AG09319 (cell line): ENCODE measurements at regions not wholly inside any gene's neighbourhood (a gene's known extent, or its start where the extent isn't known, plus 50 kb on each side); places are given as distances from the start of the nearest gene placed in this dataset.

Source experiments
- DNase-seq: peaks from one replicate; pipeline ENCODE4 v3.0.0-alpha.2; 2010; ENCODE audit warnings: low read depth; ENCODE audit errors: extremely low read depth
- TF ChIP-seq, protein P1 (sequence below): IDR thresholded peaks from 2 replicates; pipeline ENCODE4 v1.5.1; 2011; ENCODE audit warnings: low read depth, mild to moderate bottlenecking, inconsistent platforms, low read length, moderate library complexity

DNA sequence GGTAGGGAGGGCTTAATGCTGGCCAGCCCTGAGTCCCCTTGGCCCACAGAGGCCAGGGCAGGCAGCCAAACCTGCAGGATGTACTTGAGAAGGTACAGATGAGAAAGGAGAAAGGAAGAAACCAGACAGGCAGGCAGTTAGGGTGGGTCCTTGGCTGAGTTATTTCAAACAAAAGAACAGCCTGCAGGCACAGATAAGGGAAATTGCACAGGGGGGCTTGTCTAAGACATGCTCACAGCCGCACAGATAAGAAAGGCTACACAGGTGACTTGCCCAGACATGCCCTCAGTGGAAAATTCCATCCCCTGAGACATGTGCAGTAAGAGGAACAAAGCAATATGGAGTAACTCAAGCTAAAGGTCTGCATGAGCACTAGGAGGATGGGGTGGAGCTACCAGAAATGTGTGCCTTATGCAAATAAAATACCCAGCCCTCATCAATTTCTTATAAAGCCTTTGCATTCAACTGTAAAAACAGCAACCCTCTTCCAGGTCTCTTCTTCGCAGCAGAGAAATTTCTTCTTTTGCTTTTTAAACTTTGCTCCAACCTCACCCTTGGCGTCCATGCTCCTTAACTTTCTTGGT is 158.2 kb upstream of the RGS6 start:
- TF ChIP-seq, protein P1, sequence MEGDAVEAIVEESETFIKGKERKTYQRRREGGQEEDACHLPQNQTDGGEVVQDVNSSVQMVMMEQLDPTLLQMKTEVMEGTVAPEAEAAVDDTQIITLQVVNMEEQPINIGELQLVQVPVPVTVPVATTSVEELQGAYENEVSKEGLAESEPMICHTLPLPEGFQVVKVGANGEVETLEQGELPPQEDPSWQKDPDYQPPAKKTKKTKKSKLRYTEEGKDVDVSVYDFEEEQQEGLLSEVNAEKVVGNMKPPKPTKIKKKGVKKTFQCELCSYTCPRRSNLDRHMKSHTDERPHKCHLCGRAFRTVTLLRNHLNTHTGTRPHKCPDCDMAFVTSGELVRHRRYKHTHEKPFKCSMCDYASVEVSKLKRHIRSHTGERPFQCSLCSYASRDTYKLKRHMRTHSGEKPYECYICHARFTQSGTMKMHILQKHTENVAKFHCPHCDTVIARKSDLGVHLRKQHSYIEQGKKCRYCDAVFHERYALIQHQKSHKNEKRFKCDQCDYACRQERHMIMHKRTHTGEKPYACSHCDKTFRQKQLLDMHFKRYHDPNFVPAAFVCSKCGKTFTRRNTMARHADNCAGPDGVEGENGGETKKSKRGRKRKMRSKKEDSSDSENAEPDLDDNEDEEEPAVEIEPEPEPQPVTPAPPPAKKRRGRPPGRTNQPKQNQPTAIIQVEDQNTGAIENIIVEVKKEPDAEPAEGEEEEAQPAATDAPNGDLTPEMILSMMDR, result no peak
- no peak for DNase-seq

DNA sequence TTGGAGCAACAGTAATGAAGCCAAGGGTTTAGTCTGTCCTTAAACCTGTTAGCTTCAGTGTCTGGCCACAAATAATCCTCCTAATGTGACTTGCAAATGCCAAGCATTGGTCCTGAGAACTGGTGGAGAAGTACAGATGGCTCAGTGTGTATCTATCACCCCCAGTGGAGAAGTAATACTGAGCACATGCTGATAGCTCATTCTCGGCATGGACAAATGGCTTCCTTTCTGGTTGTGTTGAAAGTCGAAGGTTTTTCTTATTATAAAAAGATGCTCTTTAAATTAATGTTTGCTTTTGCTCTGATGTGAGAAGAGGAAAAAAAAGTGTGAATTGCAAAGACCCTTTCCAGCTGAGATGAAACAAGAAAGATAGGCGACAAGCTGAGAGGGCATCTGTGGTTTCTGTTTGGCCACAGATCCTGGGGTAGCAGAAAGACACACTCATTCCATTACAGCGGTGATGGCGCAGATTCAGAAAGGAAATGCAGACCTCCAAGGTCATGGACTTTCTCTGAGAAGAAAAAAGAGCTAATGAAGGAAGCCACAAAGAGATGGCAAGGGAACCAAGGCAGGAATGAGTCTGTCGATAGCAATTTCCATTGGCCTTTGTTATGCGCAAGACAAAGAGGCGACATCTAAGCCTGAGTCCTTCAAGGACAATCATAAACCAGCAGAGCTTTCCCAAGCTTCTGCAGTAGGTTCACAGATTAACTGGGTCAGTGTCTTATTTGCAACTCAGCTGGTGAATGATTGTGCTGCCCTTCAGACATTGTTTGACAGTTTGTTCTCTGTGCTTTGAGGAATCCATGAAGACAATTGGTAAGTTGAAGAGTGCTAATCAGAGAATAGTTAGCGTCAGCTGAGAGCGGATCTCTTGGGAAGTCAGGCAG is 155.5 kb upstream of the RGS6 start:
- TF ChIP-seq, protein P1, result no peak
- DNase-seq, result no peak

DNA sequence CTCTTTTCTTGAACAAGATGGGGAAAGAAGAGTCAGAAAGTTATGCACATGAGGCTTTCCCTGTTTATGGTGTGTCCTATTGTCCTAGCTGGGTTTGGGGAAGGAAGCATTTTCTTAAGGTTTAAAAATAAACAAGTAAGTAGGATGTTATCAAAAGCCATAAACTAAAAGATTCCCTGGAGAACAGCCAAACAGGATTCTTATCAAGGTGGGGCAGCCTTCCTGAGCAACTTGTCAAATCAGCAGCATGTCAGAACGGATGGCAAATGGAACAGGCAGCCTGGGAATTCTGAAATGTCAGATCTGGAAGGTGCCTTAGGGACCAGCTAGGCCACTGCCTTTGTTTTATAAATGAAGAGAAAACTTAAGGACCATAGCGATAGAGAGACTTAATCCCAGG is 152.2 kb upstream of the RGS6 start:
- TF ChIP-seq, protein P1, result no peak
- DNase-seq, result no peak

DNA sequence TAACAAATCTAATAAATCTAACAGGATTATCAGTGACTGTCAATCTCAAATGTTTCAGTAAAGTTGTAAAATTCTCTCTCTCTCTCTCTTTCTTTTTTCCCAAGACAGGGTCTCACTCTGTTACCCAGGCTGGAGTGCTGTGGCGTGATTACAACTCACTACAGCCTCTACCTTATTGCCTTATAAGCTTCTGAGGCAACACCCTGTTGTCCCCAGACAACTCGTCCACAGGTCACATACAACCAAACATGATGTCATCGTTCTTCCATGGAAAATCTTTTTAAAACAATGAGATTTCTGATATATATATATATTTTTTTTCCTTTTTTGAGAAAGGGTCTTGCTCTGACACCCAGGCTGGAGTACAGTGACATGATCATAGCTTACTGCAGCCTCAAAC is 151.4 kb upstream of the RGS6 start:
- DNase-seq, result no peak
- TF ChIP-seq, protein P1, result no peak

DNA sequence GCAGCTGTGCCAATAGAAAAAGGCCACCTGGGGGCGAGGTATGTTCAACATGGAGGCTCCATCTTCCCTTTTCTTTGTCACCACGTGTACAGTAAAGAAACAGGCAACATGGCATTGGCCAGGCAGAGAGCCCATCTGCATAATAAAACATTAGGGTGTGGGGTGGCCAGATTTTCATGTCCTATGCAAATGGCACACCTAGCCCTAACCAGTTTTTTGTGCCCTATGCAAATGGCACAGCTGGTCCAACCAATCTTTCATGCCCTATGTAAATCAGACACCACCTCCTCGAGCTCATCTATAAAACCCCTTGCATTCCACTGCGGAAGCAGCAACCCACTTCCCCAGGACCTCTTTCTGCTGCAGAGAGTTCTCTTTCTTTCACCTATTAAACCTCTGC is 149.1 kb upstream of the RGS6 start:
- TF ChIP-seq, protein P1, result no peak
- no peak for DNase-seq

DNA sequence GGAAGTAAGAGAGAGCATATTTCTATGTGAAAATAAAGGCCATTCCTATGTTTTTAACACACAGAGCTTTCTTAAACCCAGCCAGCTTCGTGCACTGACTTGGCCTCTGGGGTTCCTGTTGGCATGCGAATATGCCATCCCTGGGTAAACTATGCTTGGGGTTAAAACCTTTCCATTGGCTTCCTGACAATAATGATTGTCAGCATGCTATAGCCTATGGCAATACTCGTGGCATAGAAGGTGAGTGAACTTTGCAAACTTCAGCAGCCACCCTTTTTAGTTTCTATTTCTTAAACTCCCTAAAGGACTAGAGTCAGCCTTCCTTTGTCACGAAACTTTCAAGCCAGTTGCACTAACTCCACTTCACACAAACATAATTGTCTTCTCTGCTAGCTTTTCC is 148.4 kb upstream of the RGS6 start:
- TF ChIP-seq, protein P1, result no peak
- DNase-seq, result no peak

DNA sequence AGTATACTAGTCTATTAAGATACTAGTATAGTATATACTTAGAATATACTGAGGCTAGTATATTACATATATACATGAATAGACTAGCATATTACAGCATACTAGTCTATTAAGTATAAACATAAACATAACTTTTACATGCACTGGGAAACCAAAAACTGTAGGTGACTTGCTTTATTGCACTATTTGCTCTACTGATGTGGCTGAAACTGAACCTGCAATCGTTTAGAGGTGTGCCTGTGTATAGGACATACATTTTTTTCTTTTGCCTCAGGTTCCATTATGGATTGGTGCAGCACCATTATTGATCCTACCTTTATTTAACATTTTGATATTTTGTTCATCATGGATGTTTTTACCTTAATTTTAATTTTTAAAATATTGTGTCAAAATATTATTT is 143.2 kb upstream of the RGS6 start:
- TF ChIP-seq, protein P1, result no peak
- no peak for DNase-seq
